Activated CD8-positive, alpha-beta T cell treated with anti-CD3 and anti-CD28 coated beads for 36 hours (primary cell): ENCODE measurements at regions not wholly inside any gene's neighbourhood (a gene's known extent, or its start where the extent isn't known, plus 50 kb on each side); places are given as distances from the start of the nearest gene placed in this dataset.

Experiments used
- ATAC-seq: fragments of 200-7000 bp; cut with Tn5 transposase; one replicate; pipeline ENCODE4 v1.10.0; 2021; ENCODE audit warnings: mild to moderate bottlenecking, moderate library complexity
- CTCF ChIA-PET: fragments of 350-600 bp; sonication (Branson Sonifier 250); formaldehyde crosslinking; loops from one replicate; lab custom pipeline; 2021; ENCODE audit warnings: antibody characterized with exemption; lab: Charles Lee
- POLR2A ChIA-PET: fragments of 350-600 bp; sonication (Branson Sonifier 250); formaldehyde crosslinking; loops from one replicate; lab custom pipeline; 2021; ENCODE audit warnings: antibody characterized with exemption; lab: Charles Lee
- DNase-seq: peaks from one replicate; pipeline ENCODE4 v3.0.0-alpha.2; 2020
- H3K27ac Mint-ChIP-seq: one replicate; pipeline ENCODE4 v1.8.0; 2021; ENCODE audit warnings: mild to moderate bottlenecking, mixed read lengths
- H3K27me3 Mint-ChIP-seq: one replicate; pipeline ENCODE4 v1.8.0; 2021; ENCODE audit warnings: mixed read lengths
- H3K36me3 Mint-ChIP-seq: one replicate; pipeline ENCODE4 v1.8.0; 2021; ENCODE audit warnings: low read depth, mixed read lengths
- H3K4me1 Mint-ChIP-seq: one replicate; pipeline ENCODE4 v1.8.0; 2021; ENCODE audit warnings: low read depth, mixed read lengths
- H3K4me3 Mint-ChIP-seq: one replicate; pipeline ENCODE4 v1.8.0; 2021; ENCODE audit warnings: mild to moderate bottlenecking, moderate library complexity, mixed read lengths
- H3K9me3 Mint-ChIP-seq: one replicate; pipeline ENCODE4 v1.8.0; 2021; ENCODE audit warnings: mixed read lengths
- CTCF ChIP-seq: fragments of 200-600 bp; IDR thresholded peaks from one replicate; pipeline ENCODE4 v1.8.0; 2022; ENCODE audit warnings: antibody characterized with exemption, mild to moderate bottlenecking
- intact Hi-C: fragments of 100-400 bp; cut with micrococcal nuclease; formaldehyde crosslinking; loops from one replicate; pipeline ENCODE4 v1.10.0; 2022

GRCh38 chr3:69588170-69588569 lies 151.1 kb upstream of the MITF start:
- H3K27ac Mint-ChIP-seq = no peak overlapping the region
- no peaks in the 10 kb centered on the region for H3K36me3 Mint-ChIP-seq
- H3K27me3 Mint-ChIP-seq = no peaks in the 10 kb centered on the region
- intact Hi-C loops = no loop called here
- H3K9me3 Mint-ChIP-seq = peaks cover 6% of the 10 kb centered on the region
- no peak overlapping the region for H3K4me3 Mint-ChIP-seq
- no peak for TF ChIP-seq CTCF
- ATAC-seq (no peak), DNase-seq (no peak)
- no peaks in the 10 kb centered on the region for H3K4me1 Mint-ChIP-seq
- ChIA-PET POLR2A (no interaction called here), CTCF (no interaction called here)

GRCh38 chr3:69585472-69585871 lies 153.8 kb upstream of the MITF start:
- POLR2A ChIA-PET = no interaction called here
- TF ChIP-seq CTCF = no peak
- H3K4me3 Mint-ChIP-seq = no peak overlapping the region

GRCh38 chr3:69582044-69582443 lies 157.2 kb upstream of the MITF start:
- Mint-ChIP-seq H3K27me3 (no peaks in the 10 kb centered on the region), H3K9me3 (peaks cover 1% of the 10 kb centered on the region), H3K4me1 (no peaks in the 10 kb centered on the region), H3K36me3 (no peaks in the 10 kb centered on the region), H3K27ac (no peak overlapping the region), H3K4me3 (no peak overlapping the region)
- no peak for DNase-seq
- intact Hi-C loops = no loop called here
- no peak for TF ChIP-seq CTCF
- ChIA-PET POLR2A (no interaction called here), CTCF (no interaction called here)
- no peak for ATAC-seq

More at GRCh38 chr3:69585472-69585871, 153.8 kb upstream of the MITF start:
- DNase-seq (no peak), ATAC-seq (no peak)
- no peaks in the 10 kb centered on the region for H3K27me3 Mint-ChIP-seq
- intact Hi-C loops = no loop called here
- H3K4me1 Mint-ChIP-seq = no peaks in the 10 kb centered on the region
- no peak overlapping the region for H3K27ac Mint-ChIP-seq
- no peaks in the 10 kb centered on the region for H3K36me3 Mint-ChIP-seq
- H3K9me3 Mint-ChIP-seq = peaks cover 6% of the 10 kb centered on the region
- CTCF ChIA-PET = no interaction called here

- ATAC-seq (no peak), DNase-seq (no peak)
- no peak for TF ChIP-seq CTCF
- POLR2A ChIA-PET = no interaction called here
- intact Hi-C loops = no loop called here
- H3K27ac Mint-ChIP-seq = no peak overlapping the region
- CTCF ChIA-PET = no interaction called here
- H3K27me3 Mint-ChIP-seq = no peaks in the 10 kb centered on the region
- H3K4me1 Mint-ChIP-seq = no peaks in the 10 kb centered on the region
- no peaks in the 10 kb centered on the region for H3K36me3 Mint-ChIP-seq
- H3K4me3 Mint-ChIP-seq = no peak overlapping the region
- peaks cover 3% of the 10 kb centered on the region for H3K9me3 Mint-ChIP-seq
These were observed 159.8 kb upstream of the MITF start for GRCh38 chr3:69579306-69580041.

- Mint-ChIP-seq H3K27ac (no peak overlapping the region), H3K27me3 (peaks cover 2% of the 10 kb centered on the region), H3K4me3 (no peak overlapping the region), H3K9me3 (no peaks in the 10 kb centered on the region), H3K4me1 (no peaks in the 10 kb centered on the region), H3K36me3 (no peaks in the 10 kb centered on the region)
- ATAC-seq = no peak
- intact Hi-C loops = no loop called here
- ChIA-PET CTCF (no interaction called here), POLR2A (no interaction called here)
- DNase-seq = no peak
- no peak for TF ChIP-seq CTCF
These were observed 169.7 kb upstream of the MITF start for GRCh38 chr3:69569520-69569919.
